Cerebellar nuclear complex (tissue), 1 donor: ENCODE measurements at regions not wholly inside any gene's neighbourhood (a gene's known extent, or its start where the extent isn't known, plus 50 kb on each side); places are given as distances from the start of the nearest gene placed in this dataset.

Experiments used
- DNase-seq, 2 experiments: peaks; one replicate each; lab custom pipeline; 2025; lab: John Stamatoyannopoulos, UW

GRCh38 chr1:30479575-30479974 is 243.8 kb downstream of the MATN1 start:
- no peak for DNase-seq

GRCh38 chr1:30478799-30479563 is 244.4 kb downstream of the MATN1 start:
- DNase-seq, result no peak

- no peak for DNase-seq
Observed at GRCh38 chr1:30478283-30478682, 245.1 kb downstream of the MATN1 start.

- DNase-seq, result no peak
Observed at GRCh38 chr1:30477588-30477987, 245.8 kb downstream of the MATN1 start.

- no peak for DNase-seq
Observed at GRCh38 chr1:30476911-30477459, 246.4 kb downstream of the MATN1 start.

GRCh38 chr1:30476476-30476875 is 246.9 kb downstream of the MATN1 start:
- no peak for DNase-seq

GRCh38 chr1:30475966-30476365 is 247.4 kb downstream of the MATN1 start:
- no peak for DNase-seq

- DNase-seq, result no peak
Observed at GRCh38 chr1:30475201-30475600, 248.2 kb downstream of the MATN1 start.

- DNase-seq, result no peak
Observed at GRCh38 chr1:30474818-30475200, 248.6 kb downstream of the MATN1 start.

- no peak for DNase-seq
Observed at GRCh38 chr1:30473922-30474817, 249.2 kb downstream of the MATN1 start.

GRCh38 chr1:30472526-30472925 is 250.9 kb downstream of the MATN1 start:
- no peak for DNase-seq

GRCh38 chr1:30472009-30472408 is 251.4 kb downstream of the MATN1 start:
- no peak for DNase-seq

- no peak for DNase-seq
Observed at GRCh38 chr1:30471307-30471706, 252.1 kb downstream of the MATN1 start.

- DNase-seq, result no peak
Observed at GRCh38 chr1:30469426-30469825, 254.0 kb downstream of the MATN1 start.

- no peak for DNase-seq
Observed at GRCh38 chr1:30467101-30467500, 256.3 kb downstream of the MATN1 start.

GRCh38 chr1:30466610-30467009 is 256.8 kb downstream of the MATN1 start:
- DNase-seq, result no peak

GRCh38 chr1:30466026-30466425 is 257.4 kb downstream of the MATN1 start:
- no peak for DNase-seq

GRCh38 chr1:30465096-30465495 is 258.3 kb downstream of the MATN1 start:
- DNase-seq, result no peak

GRCh38 chr1:30464187-30464617 is 259.2 kb downstream of the MATN1 start:
- no peak for DNase-seq

GRCh38 chr1:30462826-30463425 is 260.5 kb downstream of the MATN1 start:
- no peak for DNase-seq

GRCh38 chr1:30462166-30462565 is 261.2 kb downstream of the MATN1 start:
- no peak for DNase-seq

- no peak for DNase-seq
Observed at GRCh38 chr1:30461640-30462039, 261.7 kb downstream of the MATN1 start.
